NCI-H2107 treated with DMSO at 0.1 percent for 48 hours (cell line): ENCODE measurements at regions not wholly inside any gene's neighbourhood (a gene's known extent, or its start where the extent isn't known, plus 50 kb on each side); places are given as distances from the start of the nearest gene placed in this dataset.
"Not testable (repeated sequence)": the region's sequence is repeated elsewhere in the genome, so short reads cannot be mapped to it uniquely, and the experiment has no call there.

Experiments used
- DNase-seq: peaks from one replicate; lab custom pipeline; 2025; ENCODE audit not compliant: unreplicated experiment; lab: John Stamatoyannopoulos, UW

GRCh38 chr3:159038405-159038804 lies 236.6 kb downstream of the MFSD1 start:
- no peak for DNase-seq

DNA sequence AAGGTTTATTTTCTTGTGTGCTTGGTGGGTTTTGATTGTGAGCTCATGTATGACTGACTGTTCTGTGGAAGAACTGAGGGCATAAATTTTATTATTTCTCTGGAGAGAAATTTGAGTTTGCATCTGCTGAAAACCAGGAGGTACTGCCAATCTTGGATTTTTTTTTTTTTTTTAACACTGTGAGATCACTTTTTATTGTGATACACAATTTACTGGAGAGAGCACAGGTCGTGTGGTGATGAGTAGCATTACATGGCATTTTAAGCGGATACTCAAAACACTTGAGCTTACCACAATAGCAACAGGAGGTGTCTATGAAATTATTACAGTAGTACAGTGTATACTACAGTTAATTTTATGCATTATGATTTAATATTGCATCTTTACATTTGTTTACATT lies 237.4 kb downstream of the MFSD1 start:
- DNase-seq, result no peak

- no peak for DNase-seq
These were observed 243.5 kb downstream of the MFSD1 start for GRCh38 chr3:159045279-159045885.

DNA sequence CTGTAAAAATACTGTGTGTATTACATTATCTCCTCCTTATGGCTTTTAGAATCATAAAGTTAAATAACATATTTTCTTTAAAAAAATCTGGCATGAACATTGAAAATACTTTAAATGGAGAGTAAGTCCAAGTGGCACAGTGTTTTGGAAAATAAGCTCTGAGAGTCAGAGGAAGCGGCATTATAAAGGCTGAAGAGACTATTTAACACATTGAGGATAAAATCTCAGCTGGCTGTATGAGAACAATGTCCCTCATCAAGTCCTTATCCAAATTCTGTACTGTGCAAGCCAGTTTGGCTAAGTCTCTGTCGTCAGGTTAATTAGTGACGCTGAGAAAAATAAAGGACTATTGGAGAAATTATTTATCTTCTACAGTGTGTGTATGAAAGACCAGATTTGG lies 245.5 kb downstream of the MFSD1 start:
- DNase-seq, result no peak

DNA sequence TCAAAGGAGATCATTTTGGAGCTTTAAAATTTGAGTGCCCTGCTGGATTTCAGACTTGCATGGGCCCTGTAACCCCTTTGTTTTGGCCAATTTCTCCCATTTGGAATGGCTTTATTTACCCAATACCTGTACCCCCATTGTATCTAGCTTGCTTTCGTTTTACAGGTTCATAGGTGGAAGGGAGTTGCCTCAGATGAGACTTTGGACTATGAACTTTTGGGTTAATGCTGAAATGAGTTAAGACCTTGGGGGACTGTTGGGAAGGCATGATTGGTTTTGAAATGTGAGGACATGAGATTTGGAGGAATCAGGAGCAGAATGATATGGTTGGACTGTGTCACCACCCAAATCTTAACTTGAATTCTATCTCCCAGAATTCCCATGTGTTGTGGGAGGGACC lies 250.6 kb downstream of the MFSD1 start:
- not testable (repeated sequence) for DNase-seq

DNA sequence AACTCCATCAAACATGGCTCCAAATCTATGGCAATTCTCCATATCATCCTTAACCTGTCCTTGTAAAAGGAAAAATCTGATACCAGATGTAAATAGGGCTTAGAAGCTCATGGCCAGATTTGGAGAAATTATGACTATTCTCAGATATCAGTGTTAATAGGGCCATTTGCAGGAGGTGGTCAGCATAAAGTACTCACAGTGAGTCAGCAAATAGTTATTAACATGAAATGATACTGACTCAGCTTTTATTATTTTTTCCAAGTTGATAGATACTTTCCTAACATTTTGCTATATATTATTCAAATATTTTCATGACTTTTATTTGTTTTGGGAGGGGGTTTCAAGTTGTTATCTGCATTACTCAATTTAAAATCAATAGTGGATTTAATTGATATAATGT lies 255.8 kb downstream of the MFSD1 start:
- no peak for DNase-seq

- DNase-seq, result no peak
These were observed 257.0 kb downstream of the MFSD1 start for GRCh38 chr3:159058859-159059258.

DNA sequence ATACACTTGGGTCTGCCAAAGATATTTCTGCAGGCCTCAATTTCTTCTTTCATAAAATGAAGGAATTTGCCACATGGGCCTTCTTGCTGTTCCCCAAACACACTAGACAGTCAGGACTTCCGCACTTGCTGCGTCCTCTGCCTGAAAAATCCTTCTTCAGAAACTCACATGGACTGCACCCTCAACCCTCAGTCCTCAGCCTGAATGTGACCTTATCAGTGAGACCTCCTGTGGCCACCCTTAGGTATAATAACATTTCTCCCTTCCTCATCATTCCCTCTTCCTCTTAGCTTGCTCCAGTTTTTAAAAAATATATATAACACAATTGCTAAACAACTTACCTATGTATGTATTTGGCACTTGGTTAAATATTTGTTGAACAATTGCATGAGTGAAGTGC lies 257.5 kb downstream of the MFSD1 start:
- DNase-seq, result no peak

GRCh38 chr3:159062734-159063410 lies 261.0 kb downstream of the MFSD1 start:
- no peak for DNase-seq

DNA sequence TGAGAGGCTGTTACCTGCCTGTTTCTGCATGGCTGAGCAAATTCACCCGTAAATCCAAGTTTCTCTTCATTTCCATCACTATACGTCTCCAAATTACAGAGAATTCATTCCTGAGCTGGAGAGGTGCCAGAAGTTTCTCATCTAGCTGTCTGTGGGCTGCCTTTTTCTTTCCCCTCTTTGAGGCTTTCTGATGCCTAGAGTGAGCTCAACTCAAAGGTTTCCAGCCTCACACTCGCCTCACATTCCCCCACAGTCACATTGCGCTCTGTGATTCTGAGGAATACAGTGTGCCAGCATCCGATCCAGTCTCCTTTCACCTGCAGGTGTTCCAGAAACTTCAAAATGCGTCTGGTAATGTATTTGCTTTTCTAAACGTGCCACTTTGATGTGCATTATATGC lies 267.2 kb downstream of the MFSD1 start, which contains the start of gene IQCJ:
TSS of gene IQCJ (plus strand) at position 229 of the 400 bp plus-strand sequence.
- DNase-seq, result no peak

GRCh38 chr3:159069866-159070425 lies 268.1 kb downstream of the MFSD1 start:
- DNase-seq, result no peak

- DNase-seq, result no peak
These were observed 273.2 kb downstream of the MFSD1 start for GRCh38 chr3:159074756-159075701.

DNA sequence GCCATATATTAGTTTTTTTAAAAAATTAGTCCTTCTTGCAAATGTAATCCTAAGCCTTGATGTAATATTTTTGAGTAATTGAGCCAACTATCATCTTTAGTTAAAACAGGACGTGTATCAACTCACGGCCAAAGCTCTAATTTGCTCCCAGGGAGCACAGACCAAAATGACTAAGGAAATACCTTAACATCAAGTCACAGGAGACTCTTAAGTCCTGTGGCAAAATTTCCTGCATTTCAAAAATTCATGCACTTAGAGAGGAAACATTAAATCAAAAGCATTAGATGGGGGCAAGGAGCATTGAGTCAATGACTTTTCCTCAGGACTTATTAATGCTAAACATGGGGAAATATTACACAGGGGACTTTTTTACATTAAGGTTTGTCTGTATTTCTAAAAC lies 276.0 kb downstream of the MFSD1 start:
- DNase-seq, result no peak

DNA sequence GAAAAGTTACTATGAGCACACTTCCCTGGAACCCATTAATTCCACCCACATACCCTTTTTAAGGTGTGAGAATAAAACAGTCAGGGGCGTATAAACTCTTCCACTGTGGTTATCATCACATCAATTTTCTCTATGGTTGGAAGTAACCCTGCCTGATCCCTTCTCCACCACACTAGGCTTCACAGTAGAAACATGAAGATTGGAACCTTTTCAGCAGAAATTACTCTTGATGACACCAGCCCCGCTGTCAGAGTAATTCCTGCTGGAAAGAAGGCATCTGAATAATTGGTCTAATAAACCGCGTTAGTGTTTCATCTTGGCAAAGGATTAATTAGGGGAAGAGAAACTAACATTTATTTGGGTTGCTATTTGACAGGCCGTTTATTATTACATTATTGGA lies 278.4 kb downstream of the MFSD1 start:
- no peak for DNase-seq

GRCh38 chr3:159080821-159081220 lies 279.0 kb downstream of the MFSD1 start:
- no peak for DNase-seq

DNA sequence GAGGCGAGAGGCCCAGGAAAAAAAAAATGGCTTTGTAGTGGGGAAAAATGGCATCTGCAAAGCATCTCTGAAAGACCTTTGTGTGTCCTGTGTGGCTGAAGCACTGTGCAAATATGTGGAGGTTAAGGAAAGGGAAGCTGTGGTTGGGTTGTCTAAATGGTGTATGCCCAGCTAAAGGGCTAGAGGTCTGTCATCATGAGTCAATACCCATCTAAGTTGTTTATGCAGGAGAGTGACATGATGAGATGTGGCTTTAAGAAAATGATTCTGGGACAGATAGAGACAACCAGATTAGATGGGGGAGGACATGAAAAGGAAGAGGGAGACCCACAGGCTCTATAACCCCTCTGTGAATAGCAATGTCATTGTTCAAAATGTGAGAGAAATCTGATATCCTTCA lies 280.7 kb downstream of the MFSD1 start:
- DNase-seq, result no peak

DNA sequence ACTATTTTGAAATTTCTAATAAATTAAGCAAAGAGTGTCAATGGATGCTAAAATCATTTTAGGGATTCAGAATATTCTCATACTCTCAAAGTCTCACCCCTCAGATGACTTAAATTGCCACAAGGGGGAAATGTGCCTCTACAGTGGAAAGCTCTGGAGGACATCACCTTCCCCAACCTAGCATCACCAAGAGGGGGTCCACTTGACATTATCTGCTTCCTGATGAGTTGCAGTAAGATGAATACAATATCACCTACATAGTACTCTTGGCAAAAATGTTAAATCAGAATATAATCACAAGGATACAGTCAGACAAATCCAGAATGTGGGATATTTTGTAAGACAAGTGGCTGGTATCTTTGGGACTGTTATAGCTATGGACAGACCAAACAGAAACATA lies 290.1 kb downstream of the MFSD1 start:
- no peak for DNase-seq

DNA sequence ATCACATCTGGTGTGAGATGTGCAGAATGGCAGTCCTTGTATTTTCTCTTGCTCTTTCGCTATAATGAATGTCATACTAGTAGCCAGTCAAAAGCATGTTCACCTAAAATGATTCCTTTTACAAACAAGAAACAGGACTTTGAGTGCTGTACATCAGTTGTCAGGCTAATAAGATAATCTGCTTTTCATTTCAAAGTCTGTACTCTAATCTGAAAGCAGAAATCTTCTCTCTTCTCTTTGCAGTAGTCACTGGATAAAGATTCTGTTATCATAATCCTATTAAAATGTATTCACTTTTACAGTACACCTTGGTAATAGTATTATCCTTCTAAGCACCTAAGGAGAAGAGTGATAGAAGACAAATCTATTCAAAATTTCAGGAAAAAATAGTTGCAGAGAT lies 300.1 kb downstream of the MFSD1 start:
- no peak for DNase-seq

DNA sequence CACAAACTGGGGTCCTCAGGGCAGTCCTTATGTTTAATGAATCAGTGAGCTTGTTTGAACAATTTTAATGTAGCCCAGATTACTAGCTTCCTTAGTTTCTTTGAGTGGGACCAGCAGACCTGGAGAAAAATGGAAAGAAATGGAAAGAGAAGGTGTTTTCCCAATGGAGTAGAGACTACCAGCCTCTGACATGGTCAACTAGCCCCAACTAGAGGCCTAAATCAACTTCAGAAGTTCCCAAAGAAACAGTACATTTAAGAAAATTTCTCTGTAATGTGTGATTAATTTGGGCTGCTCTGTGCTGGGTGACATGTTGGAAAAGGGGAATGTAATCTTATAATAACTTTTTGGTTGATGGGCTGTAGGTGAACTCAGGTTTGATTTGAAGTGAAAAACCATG lies 310.9 kb downstream of the MFSD1 start:
- DNase-seq, result no peak

DNA sequence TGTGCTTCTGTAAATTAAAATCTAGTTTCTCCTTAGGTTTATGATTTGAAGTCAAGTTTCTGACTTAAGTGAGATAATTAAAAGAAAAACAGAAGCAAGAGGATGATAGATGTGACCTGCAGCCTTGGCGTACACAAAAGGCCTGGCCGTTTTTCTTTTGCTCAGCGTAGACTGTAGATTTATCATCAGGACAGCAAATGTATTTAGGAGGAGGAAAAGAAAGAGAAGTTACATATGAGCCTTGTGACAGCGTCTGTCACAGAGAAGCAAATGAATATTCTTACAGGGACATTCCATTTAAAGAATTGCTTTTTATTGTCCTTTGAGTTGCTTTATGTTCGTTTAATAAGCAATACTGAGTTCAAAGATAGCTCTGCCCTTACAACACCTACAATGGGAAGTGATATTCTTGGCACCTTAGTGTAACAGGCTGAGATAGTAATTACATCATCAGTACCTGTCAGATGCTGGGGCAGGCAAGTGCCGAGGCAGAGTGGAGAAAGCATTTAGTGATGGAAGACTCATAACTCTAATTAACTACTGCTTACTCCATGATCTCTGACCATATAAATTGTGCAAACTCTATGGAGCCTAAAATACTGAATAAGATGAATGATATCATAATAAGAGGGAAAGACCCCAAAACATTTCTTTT lies 311.5 kb downstream of the MFSD1 start:
- no peak for DNase-seq

DNA sequence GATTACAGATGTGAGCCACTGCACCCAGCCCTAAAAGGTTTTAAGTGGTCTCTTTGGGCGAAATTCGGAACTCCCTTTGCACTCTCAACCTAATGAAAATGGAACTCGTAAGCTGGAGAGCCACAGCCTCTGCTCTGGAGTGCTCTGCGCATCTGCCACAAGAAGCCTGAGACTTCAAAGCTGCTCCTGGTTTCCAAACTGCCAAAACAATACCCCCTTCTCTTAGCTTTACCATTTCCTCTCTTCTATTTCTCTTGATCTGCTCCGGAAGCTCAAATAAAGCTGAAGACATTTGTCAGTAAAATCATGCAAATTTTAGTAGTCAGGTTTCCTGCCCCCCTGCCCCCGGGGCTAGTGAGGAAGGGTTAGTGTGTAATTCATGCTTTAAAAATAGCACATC lies 312.7 kb downstream of the MFSD1 start:
- DNase-seq, result no peak
